C4-2B (cell line): ENCODE measurements at regions not wholly inside any gene's neighbourhood (a gene's known extent, or its start where the extent isn't known, plus 50 kb on each side); places are given as distances from the start of the nearest gene placed in this dataset.
"Not testable (repeated sequence)": the region's sequence is repeated elsewhere in the genome, so short reads cannot be mapped to it uniquely, and the experiment has no call there.

Experiments used
- H3K27ac ChIP-seq: fragments of 450-650 bp; 2 replicates; pipeline ENCODE4 v1.5.1; 2017
- ZFX ChIP-seq: fragments of 450-650 bp; IDR thresholded peaks from 2 replicates; pipeline ENCODE4 v1.6.1; 2017
- TF ChIP-seq, protein P1 (sequence below): fragments of 450-650 bp; conservative IDR thresholded peaks from 2 replicates; pipeline ENCODE4 v1.5.1; 2017; ENCODE audit warnings: mild to moderate bottlenecking

DNA sequence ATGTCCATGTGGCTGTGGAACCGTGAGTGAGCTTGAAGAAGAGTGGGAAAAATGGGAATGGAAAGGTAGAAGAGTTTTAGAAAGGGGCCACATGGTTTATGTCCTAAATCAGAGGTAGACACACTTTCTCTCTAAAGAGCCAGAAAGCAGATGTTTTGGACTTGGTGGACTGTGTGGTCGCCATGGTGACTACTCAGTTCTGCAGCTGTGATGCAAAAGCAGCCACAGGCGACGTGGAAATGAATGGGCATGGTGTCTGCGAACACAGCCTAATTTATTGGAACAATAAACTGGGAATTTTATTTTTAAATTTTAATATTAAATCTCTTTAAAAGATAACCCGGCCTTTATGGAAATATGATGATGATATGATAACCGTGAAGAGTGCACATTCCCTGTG lies 386.0 kb upstream of the FAT1 start:
- H3K27ac ChIP-seq, result no peak overlapping the region
- TF ChIP-seq ZFX, result no peak
- TF ChIP-seq, protein P1, sequence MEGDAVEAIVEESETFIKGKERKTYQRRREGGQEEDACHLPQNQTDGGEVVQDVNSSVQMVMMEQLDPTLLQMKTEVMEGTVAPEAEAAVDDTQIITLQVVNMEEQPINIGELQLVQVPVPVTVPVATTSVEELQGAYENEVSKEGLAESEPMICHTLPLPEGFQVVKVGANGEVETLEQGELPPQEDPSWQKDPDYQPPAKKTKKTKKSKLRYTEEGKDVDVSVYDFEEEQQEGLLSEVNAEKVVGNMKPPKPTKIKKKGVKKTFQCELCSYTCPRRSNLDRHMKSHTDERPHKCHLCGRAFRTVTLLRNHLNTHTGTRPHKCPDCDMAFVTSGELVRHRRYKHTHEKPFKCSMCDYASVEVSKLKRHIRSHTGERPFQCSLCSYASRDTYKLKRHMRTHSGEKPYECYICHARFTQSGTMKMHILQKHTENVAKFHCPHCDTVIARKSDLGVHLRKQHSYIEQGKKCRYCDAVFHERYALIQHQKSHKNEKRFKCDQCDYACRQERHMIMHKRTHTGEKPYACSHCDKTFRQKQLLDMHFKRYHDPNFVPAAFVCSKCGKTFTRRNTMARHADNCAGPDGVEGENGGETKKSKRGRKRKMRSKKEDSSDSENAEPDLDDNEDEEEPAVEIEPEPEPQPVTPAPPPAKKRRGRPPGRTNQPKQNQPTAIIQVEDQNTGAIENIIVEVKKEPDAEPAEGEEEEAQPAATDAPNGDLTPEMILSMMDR, result no peak

GRCh38 chr4:187118166-187118565 lies 394.5 kb upstream of the FAT1 start:
- no peak overlapping the region for H3K27ac ChIP-seq
- TF ChIP-seq, protein P1, result no peak
- TF ChIP-seq ZFX, result no peak

GRCh38 chr4:187118602-187119120 lies 395.0 kb upstream of the FAT1 start:
- no peak overlapping the region for H3K27ac ChIP-seq
- TF ChIP-seq ZFX, result no peak
- TF ChIP-seq, protein P1, result no peak

- no peak overlapping the region for H3K27ac ChIP-seq
- TF ChIP-seq, protein P1, result no peak
- TF ChIP-seq ZFX, result no peak
Observed at GRCh38 chr4:187124331-187124730, 400.7 kb upstream of the FAT1 start.

DNA sequence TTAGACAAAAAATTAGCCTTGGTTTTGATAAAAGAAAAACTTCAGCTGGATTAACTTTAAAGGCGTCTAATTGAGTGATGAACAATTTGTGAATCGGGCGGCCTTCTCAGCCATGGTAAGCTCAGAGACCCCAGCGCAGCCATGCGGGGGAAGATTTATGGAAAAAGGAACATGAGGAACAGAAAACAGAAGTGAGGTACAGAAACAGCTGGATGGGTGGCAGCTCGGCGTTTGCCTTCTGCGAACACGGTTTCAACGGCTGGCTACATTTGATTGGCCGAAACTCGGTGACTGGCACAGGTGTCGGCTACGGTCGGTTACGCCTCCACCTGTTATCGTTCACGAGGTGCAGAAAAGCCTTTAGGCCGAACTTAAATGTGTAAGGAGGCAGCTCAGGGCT lies 401.4 kb upstream of the FAT1 start:
- TF ChIP-seq, protein P1, result no peak
- no peak for TF ChIP-seq ZFX
- H3K27ac ChIP-seq, result no peak overlapping the region

GRCh38 chr4:187127456-187127855 lies 403.8 kb upstream of the FAT1 start:
- TF ChIP-seq ZFX, result no peak
- H3K27ac ChIP-seq, result no peak overlapping the region

GRCh38 chr4:187128222-187128621 lies 404.6 kb upstream of the FAT1 start:
- TF ChIP-seq ZFX, result no peak
- TF ChIP-seq, protein P1, result no peak
- H3K27ac ChIP-seq, result no peak overlapping the region

- no peak overlapping the region for H3K27ac ChIP-seq
- no peak for TF ChIP-seq ZFX
- TF ChIP-seq, protein P1, result no peak
Observed at GRCh38 chr4:187128976-187129375, 405.3 kb upstream of the FAT1 start.

DNA sequence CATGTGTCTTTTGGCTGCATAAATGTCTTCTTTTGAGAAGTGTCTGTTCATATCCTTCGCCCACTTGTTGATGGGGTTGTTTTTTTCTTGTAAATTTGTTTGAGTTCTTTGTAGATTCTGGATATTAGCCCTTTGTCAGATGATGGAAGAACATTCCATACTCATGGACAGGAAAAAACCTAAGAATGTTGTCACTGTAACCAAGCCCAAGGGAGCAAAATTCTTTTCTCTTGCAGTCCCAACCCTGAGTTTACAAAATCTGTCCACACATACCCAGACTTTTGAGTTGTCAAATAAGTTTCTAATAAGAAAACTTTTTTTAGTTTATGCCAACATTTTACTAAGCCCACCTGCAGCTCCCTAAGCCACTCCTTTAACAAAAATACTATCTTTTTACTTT lies 408.2 kb upstream of the FAT1 start:
- H3K27ac ChIP-seq, result not testable (repeated sequence)
